ENCODE measurements at regions not wholly inside any gene's neighbourhood (a gene's known extent, or its start where the extent isn't known, plus 50 kb on each side); places are given as distances from the start of the nearest gene placed in this dataset.
A peak's percentile ranks its signal among the peaks of the same experiment; 100 is the strongest.

DNA sequence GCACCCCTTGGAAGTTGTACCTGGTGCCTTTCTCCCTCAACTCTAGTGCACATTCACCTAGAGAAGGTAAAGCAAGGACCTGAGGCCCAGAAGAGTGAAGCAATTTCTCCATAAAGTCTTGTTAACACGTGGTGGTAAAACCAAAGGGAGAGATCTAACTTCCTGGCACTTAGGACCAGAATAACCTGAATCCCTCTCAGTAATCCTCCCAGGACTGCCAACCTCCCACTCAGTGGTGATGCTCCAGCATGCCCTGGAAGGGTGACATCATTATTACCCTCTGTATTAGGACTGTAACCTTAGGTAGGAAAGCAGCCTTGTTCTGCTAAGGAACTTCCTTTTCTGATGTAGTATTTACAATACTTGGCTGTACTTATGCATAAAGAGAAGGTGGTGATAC lies 330.6 kb upstream of the MARCKS start:
- intact Hi-C loops (cut with DNase I) = no loop called here
- no peaks in the 10 kb centered on the region for H3K36me3 ChIP-seq
- H3K27ac ChIP-seq = no peak overlapping the region
- DNase-seq (no peak), ATAC-seq (peak in 1 of 8 donors; percentile 66)
- H3K4me1 ChIP-seq = peaks cover 0 to 4% (median 0%) of the 10 kb centered on the region in 9 donors
- no peak for TF ChIP-seq CTCF (IDR thresholded peaks at IDR 0.05)
- H3K9me3 ChIP-seq = no peaks in the 10 kb centered on the region
- 80 to 84% methylated on average over 1 of the region's 1 CpG for WGBS, 2 donors
- H3K4me3 ChIP-seq = no peak overlapping the region
- no peaks in the 10 kb centered on the region for H3K27me3 ChIP-seq

- ATAC-seq (peak in 6 of 8 donors; percentile 74 to 98 (median 88)), DNase-seq (peak in 1 of 2 donors; percentile 9)
- H3K9me3 ChIP-seq = no peaks in the 10 kb centered on the region
- H3K36me3 ChIP-seq = no peaks in the 10 kb centered on the region
- no peak for TF ChIP-seq CTCF (IDR thresholded peaks at IDR 0.05)
- intact Hi-C loops (cut with DNase I) = no loop called here
- 88 to 91% methylated on average over 3 of the region's 3 CpGs for WGBS, 2 donors
- H3K27me3 ChIP-seq = no peaks in the 10 kb centered on the region
- peaks cover 0 to 4% (median 0%) of the 10 kb centered on the region in 9 donors for H3K4me1 ChIP-seq
- H3K4me3 ChIP-seq = no peak overlapping the region
- no peak overlapping the region for H3K27ac ChIP-seq
Observed at GRCh38 chr6:113526995-113527394, 330.1 kb upstream of the MARCKS start.

DNA sequence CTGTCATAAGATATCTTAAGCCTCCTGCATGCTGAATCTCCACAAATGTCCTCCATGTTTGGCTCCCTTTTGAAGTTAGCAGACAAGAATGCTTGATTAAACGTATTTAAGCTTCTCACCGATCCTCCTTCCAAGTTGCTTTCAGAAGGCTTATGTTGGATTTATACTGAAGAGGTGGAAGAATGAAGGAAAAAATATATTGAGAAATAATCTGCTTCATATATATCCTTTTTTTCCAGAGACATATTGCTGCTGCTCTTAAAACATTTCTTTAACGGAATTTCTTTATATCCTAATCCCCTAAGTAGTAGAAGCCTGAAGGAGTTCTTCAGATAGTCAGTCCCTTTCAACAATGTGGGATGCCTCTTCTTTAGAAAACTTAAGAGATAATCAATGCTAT lies 329.0 kb upstream of the MARCKS start:
- H3K4me3 ChIP-seq = no peak overlapping the region
- H3K4me1 ChIP-seq = peaks cover 0 to 4% (median 0%) of the 10 kb centered on the region in 9 donors
- intact Hi-C loops (cut with DNase I) = no loop called here
- no peak for ATAC-seq
- no peak for TF ChIP-seq CTCF (IDR thresholded peaks at IDR 0.05)
- no peaks in the 10 kb centered on the region for H3K9me3 ChIP-seq
- H3K27me3 ChIP-seq = no peaks in the 10 kb centered on the region
- no peaks in the 10 kb centered on the region for H3K36me3 ChIP-seq
- no peak for DNase-seq
- 94 to 98% methylated on average over 3 of the region's 3 CpGs for WGBS, 2 donors
- H3K27ac ChIP-seq = no peak overlapping the region

GRCh38 chr6:113529196-113529595 lies 327.9 kb upstream of the MARCKS start:
- intact Hi-C loops (cut with DNase I) = no loop called here
- H3K9me3 ChIP-seq = no peaks in the 10 kb centered on the region
- H3K4me1 ChIP-seq = peaks cover 0 to 4% (median 0%) of the 10 kb centered on the region in 9 donors
- ATAC-seq (no peak), DNase-seq (no peak)
- H3K36me3 ChIP-seq = no peaks in the 10 kb centered on the region
- H3K27me3 ChIP-seq = no peaks in the 10 kb centered on the region
- no peak overlapping the region for H3K27ac ChIP-seq
- no peak overlapping the region for H3K4me3 ChIP-seq
- TF ChIP-seq CTCF (IDR thresholded peaks at IDR 0.05) = no peak
